Neutrophil (primary cell): ENCODE measurements at regions not wholly inside any gene's neighbourhood (a gene's known extent, or its start where the extent isn't known, plus 50 kb on each side); places are given as distances from the start of the nearest gene placed in this dataset.

Experiments
- H3K27ac ChIP-seq: fragments of 200-600 bp; sonication (generic); 2 replicates; pipeline ENCODE4 v1.5.1; 2016; ENCODE audit warnings: mild to moderate bottlenecking, moderate library complexity
- H3K27me3 ChIP-seq: fragments of 200-600 bp; sonication (generic); 2 replicates; pipeline ENCODE4 v1.6.0; 2016; ENCODE audit warnings: mild to moderate bottlenecking
- H3K36me3 ChIP-seq: fragments of 200-600 bp; sonication (generic); 2 replicates; pipeline ENCODE4 v1.5.1; 2017
- H3K4me1 ChIP-seq, 2 experiments: fragments of 200-600 bp in 1 of 2; sonication (generic) in 1 of 2; 1 replicate in 1 of 2; 2 replicates in 1 of 2; pipeline versions ENCODE4 v1.5.1 to v1.6.1; 2013 to 2016; ENCODE audit warnings: low read depth in 1 of 2, low read length in 1 of 2, mild to moderate bottlenecking in 1 of 2, moderate library complexity in 1 of 2; ENCODE audit not compliant: control insufficient read depth in 1 of 2, insufficient read depth in 1 of 2
- H3K4me3 ChIP-seq, 2 experiments: fragments of 200-600 bp in 1 of 2; sonication (generic) in 1 of 2; 1 replicate in 1 of 2; 2 replicates in 1 of 2; pipeline ENCODE4 v1.5.1; 2013 to 2016; ENCODE audit warnings: low read depth in 1 of 2, low read length in 1 of 2, mild to moderate bottlenecking in 1 of 2, moderate library complexity in 1 of 2
- H3K9me3 ChIP-seq: fragments of 200-600 bp; sonication (generic); 2 replicates; pipeline ENCODE4 v1.5.1; 2016
- CTCF ChIP-seq: fragments of 200-600 bp; sonication (generic); IDR thresholded peaks from 2 replicates; pipeline ENCODE4 v1.5.1; 2016; ENCODE audit warnings: antibody characterized with exemption

DNA sequence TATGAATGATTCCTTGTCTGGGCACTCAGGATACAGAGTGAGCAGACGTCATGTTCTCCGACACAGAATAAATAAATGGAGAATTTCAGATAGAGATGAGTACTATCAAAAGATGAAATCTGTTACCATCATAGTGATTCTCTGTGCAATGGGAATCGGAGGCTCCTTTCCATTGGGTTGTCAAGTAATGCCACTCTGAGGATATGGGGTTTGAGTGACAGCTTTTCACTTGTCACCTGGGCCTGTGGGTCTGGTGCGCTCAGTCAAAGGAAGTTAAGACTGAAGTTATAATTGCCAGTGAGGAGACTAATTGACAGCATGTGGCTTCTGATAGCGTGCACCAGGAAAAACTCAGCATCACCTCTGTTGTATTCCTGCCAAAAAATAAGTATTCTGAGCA is 387.2 kb downstream of the SOX11 start:
- TF ChIP-seq CTCF: no peak
- H3K4me1 ChIP-seq: no peaks in the 10 kb centered on the region
- no peaks in the 10 kb centered on the region for H3K27me3 ChIP-seq
- no peaks in the 10 kb centered on the region for H3K9me3 ChIP-seq
- no peaks in the 10 kb centered on the region for H3K36me3 ChIP-seq
- no peak overlapping the region for H3K4me3 ChIP-seq
- H3K27ac ChIP-seq: no peak overlapping the region

GRCh38 chr2:6080932-6081753 is 389.0 kb downstream of the SOX11 start:
- no peaks in the 10 kb centered on the region for H3K4me1 ChIP-seq
- no peak overlapping the region for H3K4me3 ChIP-seq
- H3K27ac ChIP-seq: no peak overlapping the region

DNA sequence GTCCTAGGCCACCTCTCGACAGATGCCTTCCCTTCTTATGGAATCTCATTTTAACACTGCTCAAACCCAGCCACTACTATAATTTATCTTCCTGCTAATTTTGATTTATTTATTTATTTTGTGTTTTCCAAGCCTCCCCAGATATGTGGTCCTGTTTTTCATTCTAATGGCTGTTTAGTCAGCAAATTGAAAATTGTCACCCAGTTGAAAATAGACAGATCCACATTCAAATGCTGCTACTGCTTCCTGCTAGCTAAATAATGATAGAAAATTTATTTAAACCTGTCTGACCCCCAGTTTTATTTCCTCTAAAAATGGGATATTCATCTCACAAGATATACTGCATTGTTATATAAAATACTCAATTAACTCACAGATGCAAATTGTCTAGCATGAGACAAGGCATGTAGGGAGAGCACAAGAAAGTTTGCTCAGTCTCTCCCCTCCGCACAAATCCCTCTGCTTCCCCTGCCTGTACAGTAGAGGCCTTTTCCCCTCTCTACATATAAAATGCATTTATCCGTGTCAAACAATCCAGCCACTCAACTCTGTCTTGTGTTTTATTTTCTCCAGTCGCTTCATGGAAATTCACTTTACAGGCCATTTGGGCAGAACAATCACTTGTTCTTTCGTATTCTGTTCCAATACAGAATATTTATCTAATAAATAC is 389.9 kb downstream of the SOX11 start:
- no peak overlapping the region for H3K27ac ChIP-seq
- no peaks in the 10 kb centered on the region for H3K9me3 ChIP-seq
- H3K4me3 ChIP-seq: no peak overlapping the region
- no peaks in the 10 kb centered on the region for H3K4me1 ChIP-seq
- no peaks in the 10 kb centered on the region for H3K27me3 ChIP-seq
- TF ChIP-seq CTCF: no peak
- H3K36me3 ChIP-seq: no peaks in the 10 kb centered on the region

More at GRCh38 chr2:6080932-6081753, 389.0 kb downstream of the SOX11 start:
- Histone ChIP-seq H3K27me3 (no peaks in the 10 kb centered on the region), H3K9me3 (no peaks in the 10 kb centered on the region), H3K36me3 (no peaks in the 10 kb centered on the region)
- TF ChIP-seq CTCF: no peak

- no peaks in the 10 kb centered on the region for H3K9me3 ChIP-seq
- TF ChIP-seq CTCF: no peak
- no peaks in the 10 kb centered on the region for H3K36me3 ChIP-seq
- H3K27me3 ChIP-seq: no peaks in the 10 kb centered on the region
- H3K4me1 ChIP-seq: no peaks in the 10 kb centered on the region
- no peak overlapping the region for H3K27ac ChIP-seq
- no peak overlapping the region for H3K4me3 ChIP-seq
Observed at GRCh38 chr2:6082625-6083018, 390.4 kb downstream of the SOX11 start.

DNA sequence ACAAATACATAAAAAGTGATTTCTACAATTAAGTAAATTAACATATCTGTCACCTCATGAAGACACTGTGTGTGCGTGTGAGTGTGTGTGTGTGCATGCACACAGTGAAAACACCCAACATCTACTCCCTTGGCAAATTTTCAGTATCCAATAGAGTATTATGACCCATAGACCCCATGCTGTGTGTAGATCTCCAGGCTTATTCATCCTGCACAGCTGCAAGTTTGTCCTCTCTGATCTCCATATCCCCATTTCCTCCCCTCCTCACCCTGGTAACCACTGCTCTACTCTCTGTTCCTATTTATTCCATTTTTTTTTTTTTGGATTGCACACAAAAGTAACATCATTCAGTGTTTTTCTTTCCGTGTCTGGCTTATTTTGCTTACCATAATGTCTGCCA is 391.0 kb downstream of the SOX11 start:
- H3K4me1 ChIP-seq: no peaks in the 10 kb centered on the region
- no peak overlapping the region for H3K4me3 ChIP-seq
- H3K36me3 ChIP-seq: no peaks in the 10 kb centered on the region
- no peak for TF ChIP-seq CTCF
- no peaks in the 10 kb centered on the region for H3K27me3 ChIP-seq
- no peaks in the 10 kb centered on the region for H3K9me3 ChIP-seq
- no peak overlapping the region for H3K27ac ChIP-seq
